GM13976 (cell line): ENCODE measurements at regions not wholly inside any gene's neighbourhood (a gene's known extent, or its start where the extent isn't known, plus 50 kb on each side); places are given as distances from the start of the nearest gene placed in this dataset.

Experiments
- DNase-seq: peaks from one replicate; pipeline ENCODE4 v3.0.0; 2012; ENCODE audit warnings: low spot score
- CTCF ChIP-seq: IDR thresholded peaks from 2 replicates; pipeline ENCODE4 v1.5.1; 2012; ENCODE audit warnings: borderline replicate concordance, mild to moderate bottlenecking; ENCODE audit not compliant: insufficient read depth; ENCODE audit errors: extremely low read depth, missing control alignments, control extremely low read depth
- in situ Hi-C: fragments of 300-500 bp; cut with MboI; formaldehyde crosslinking; loops from one replicate; pipeline ENCODE4 v1.12.0; 2022; ENCODE audit warnings: low sequenced_read_pairs, mixed read lengths, inconsistent platforms; ENCODE audit not compliant: unreplicated experiment

GRCh38 chr1:42096554-42096953 is 56.7 kb upstream of the GUCA2B start:
- DNase-seq, result no peak
- in situ Hi-C loops, result no loop called here
- no peak for TF ChIP-seq CTCF

- no peak for DNase-seq
- in situ Hi-C loops, result no loop called here
- TF ChIP-seq CTCF, result no peak
These were observed 64.0 kb upstream of the GUCA2B start for GRCh38 chr1:42089246-42089645.

- DNase-seq, result no peak
- no peak for TF ChIP-seq CTCF
- in situ Hi-C loops, result no loop called here
These were observed 67.1 kb upstream of the GUCA2B start for GRCh38 chr1:42086146-42086545.

GRCh38 chr1:42085596-42085995 is 67.6 kb upstream of the GUCA2B start:
- TF ChIP-seq CTCF, result no peak
- no peak for DNase-seq
- in situ Hi-C loops, result no loop called here

GRCh38 chr1:42081475-42081874 is 71.7 kb upstream of the GUCA2B start:
- in situ Hi-C loops, result no loop called here
- no peak for DNase-seq
- no peak for TF ChIP-seq CTCF

- TF ChIP-seq CTCF, result no peak
- no peak for DNase-seq
- in situ Hi-C loops, result no loop called here
These were observed 78.0 kb upstream of the GUCA2B start for GRCh38 chr1:42075179-42075578.

- in situ Hi-C loops, result no loop called here
These were observed 82.2 kb upstream of the GUCA2B start for GRCh38 chr1:42070996-42071395.

More at GRCh38 chr1:42070996-42071395, 82.2 kb upstream of the GUCA2B start:
- no peak for DNase-seq
- no peak for TF ChIP-seq CTCF
